NCI-H1436 (cell line): ENCODE measurements at regions not wholly inside any gene's neighbourhood (a gene's known extent, or its start where the extent isn't known, plus 50 kb on each side); places are given as distances from the start of the nearest gene placed in this dataset.

ENCODE experiments used
- DNase-seq: peaks from one replicate; lab custom pipeline; 2025; lab: John Stamatoyannopoulos, UW

DNA sequence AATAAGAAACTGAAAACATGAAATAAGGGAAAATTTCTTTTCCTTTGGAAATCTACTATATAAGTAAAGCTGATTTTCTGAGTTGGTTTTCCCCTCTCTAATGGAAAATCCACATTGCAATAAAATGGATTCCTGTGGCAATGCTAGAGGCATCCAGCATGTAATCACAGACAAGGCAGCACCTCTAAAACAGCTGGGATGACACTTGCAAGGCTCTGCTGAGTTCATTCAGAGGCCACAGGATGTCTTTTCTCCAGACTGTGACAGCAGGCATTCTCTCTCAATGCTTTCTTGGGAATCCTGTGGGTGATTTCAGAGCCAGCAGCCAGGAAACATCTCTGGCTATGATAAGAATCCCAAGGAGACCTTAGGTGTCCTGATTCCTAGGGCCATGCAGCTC, 201.3 kb upstream of the BLID start:
- DNase-seq: no peak

DNA sequence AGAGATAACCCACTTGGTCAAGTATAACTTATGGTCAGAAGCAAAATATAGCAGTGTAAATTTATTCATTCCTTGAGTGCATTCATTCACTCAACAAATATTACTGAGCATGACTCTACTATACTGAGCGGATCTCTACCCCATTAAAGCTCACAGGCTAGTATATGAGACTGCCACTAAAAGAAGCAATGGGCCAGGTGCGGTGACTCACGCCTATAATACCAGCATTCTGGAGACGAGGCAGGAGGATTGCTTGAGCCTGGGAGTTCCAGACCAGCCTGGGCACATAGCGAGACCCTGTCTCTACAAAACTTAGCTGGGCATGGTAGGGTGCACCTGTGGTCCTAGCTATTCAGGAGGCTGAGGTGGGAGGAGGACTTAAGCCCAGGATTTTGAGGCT, 197.6 kb upstream of the BLID start:
- DNase-seq: no peak

DNA sequence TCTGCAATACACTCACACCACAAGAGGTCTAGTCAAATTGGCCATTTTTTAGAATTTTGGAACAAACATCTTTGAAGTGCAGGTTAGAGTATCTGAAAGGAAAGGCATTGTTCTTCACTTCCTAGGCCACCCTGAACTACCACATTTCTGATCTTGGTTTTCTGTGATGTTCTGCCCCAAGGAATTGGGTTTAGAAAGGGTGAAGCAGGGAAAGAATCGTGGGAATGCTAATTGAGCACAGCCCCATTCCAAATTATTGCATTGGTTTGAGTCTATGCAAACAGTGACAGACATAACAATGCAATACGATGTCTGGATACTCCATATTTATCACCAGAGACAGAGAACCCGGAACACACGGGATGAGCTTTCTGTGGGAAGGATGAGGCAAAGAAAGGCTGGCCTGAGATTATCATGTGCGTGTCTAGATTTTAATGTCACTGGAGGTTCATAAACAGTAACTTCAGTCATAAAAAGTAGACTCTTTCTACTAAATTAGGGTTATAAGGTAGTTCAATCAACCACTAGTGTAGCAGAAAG, 195.3 kb upstream of the BLID start:
- no peak for DNase-seq

DNA sequence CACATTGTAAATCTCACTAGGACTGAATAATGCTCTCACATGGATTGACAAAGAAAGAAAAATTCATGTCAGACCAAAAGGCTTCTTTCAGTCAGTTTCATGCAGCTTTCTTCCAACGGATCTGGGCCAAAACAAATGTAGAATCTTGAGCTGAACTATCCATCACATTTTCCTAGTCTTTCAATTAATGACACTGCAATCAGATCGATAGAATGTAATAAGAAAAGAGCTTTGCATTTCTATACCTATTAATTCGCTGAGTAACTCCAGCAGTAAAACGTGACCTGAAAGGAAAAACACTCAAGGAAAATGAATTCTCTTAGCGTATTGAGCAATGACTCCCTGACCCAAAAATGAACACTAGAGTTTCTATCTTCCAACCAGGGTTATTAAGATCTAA, 194.8 kb upstream of the BLID start:
- DNase-seq: no peak

DNA sequence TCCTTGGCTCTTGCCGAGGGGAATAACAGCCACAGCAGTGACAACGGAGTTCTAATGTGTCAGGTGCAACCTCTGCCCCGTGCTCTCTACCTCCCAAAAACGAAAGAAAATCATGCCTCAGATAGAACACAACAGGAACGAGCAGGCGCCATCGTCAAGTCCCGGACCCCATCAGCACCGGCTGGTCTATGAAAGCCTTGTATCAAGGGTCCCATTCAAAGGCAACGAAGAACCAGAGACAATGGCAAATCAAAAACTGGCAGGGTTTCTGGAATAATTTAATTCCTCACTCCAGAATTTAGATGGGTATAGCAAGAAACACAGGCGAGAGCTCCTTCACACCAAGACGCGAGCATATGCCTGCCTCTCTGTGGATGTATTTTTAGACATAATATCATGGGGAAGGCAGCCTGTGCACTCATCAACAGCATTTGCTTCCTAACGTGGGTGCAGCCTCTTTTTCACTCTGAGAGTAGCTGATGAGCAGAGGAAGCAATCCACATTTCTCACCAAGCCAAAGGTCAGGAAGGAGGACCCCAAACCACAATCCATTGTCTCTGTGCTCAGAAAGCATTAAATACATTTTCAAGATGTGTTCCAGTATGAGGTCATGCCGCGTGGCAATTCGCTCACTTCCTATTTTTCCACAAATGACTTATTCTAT, 193.4 kb upstream of the BLID start:
- DNase-seq: no peak

DNA sequence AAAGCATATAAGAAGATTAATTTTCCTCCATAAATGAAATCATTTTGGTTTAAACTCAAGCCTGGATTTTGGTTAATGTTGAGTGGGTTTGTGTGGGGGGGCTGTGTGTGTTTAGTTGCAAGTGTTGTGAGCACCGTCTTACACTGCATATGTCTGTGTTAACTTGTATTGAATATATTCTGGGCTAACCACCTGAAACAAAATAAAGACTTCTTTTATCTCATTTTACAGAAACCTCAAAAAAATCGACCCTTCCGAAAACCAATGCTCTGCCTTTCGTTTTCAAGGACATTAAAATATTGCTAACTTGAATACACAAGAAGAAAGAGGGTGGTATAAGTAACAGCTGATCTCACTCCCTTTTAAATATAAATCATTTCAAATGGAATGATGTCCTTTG, 192.2 kb upstream of the BLID start:
- no peak for DNase-seq

DNA sequence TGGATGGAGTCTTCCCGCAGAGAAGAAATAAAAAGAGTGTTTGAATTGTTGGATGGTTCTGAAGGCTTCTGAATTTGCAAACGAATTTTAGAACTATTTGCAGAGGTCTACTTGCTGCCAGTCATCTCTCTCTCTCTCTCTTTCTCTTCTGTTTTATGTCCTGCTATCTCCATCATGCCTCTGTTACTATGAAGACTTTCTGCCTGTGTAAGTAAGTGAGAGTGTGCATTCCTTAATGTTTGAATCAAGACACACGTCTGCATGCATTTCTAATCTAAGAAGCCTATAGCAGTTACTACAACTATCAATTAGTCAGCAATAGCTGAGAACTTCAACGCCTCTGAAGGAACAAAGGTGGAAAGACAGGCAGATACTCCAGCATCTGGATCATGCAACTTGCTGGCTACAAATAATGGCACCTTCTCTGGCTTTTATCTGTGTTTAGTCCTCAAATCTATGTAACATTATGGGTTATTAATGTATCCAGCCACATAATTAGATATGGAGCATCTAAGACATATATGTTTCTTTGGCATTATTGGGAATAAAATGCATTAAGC, 191.5 kb upstream of the BLID start:
- DNase-seq: no peak

DNA sequence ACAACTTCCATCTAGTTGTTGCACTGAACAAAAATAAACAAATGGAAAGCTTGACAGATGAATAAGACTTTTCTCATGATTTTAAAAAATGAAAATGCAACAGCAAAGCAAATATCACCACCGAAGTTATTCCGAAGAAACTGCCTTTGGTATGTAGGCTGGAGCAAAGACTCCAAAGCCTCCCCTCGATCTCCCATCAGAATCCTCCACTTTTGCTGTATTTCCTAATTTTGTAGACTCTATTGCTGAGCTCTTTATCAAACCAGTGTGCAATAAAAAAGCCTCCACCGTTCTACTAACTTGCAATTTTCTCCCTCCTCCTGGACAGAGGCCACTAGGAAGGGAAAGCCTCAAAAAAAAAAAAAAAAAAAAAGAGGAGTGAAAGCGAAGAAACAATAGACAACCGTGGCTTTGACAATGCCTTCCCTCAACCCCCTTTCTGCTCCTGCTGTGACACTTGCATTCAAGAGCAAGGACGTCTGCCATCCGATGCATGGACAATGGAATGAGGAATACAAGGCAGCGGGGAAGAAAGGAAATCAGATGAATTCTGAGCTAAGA, 190.9 kb upstream of the BLID start:
- DNase-seq: no peak

DNA sequence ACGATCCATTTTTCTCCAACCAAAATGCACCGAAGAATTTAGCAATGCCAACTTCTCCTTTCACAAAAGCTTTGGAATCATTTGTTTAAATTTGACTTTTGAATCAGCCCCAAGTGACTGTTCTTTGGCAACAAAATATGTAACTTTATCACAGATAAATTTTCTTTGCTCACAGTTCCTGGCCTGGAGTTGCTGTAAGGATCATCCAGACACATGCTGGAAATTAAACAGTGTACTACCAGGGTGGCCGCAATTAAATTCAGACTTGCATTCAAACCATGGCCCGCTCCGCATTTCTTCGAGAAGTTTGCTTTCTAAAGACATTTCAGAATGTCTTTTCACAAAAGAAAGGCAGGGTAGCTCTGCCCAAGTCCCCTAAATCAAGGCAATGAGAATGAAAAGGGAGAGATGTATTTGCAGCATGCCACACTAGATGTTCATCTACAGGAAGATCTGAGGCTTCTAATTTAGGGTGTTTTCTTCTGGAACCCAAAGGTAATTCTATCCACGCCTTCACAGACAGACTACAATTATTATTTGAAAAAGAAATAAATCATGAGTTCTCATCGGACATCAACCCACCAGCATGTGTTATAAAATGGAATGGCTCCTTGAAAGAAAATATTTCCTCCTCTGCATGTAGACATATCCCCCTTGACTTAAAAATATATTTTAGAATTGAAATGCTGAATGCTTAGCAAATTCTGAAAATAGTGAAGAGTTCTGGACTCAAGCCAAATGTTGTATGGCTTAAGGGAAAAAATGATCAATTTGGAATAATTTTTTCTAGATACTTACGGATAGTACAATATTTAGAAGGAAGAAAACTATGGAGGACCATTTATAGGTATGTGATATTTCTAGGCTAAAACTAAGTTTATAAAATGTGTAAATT, 189.7 kb upstream of the BLID start:
- no peak for DNase-seq

DNA sequence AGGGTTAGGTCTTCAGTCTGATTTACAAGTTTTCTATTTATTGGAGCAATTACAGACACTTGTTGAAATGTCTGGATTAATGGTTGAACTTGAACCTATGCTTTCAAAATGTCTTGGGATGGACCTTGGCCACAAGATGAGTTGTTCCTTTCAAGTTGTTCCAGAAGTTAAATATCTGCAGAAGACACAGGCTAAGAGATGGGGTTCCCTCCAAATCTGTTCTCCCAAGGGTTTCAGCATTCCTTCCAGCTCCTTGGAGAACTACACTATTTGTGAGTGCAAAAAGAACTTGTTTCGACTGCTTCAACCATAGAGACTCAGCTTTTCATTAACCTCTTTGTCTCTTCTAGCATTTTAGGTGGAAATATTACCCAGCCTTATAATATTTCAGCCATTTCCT, 189.0 kb upstream of the BLID start:
- DNase-seq: no peak

DNA sequence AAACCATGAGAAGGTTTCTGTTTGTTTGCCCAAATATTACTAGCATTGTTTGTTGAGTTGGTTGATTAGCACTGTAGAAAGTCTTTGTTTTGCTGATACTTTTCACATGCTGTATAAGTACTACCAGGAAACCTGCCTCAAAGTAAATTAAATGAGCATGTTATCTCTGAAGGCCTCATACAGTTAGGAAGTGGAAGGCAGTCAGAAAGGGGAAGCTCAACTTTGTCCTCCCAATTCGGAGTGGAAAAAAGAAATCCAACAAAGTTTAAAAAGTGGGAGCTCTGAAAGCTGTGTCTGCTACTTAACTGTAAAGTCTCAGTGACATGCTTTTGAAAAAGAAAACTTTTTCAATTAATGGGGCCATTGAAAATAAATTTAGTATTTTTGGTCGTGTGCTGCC, 188.3 kb upstream of the BLID start:
- no peak for DNase-seq

DNA sequence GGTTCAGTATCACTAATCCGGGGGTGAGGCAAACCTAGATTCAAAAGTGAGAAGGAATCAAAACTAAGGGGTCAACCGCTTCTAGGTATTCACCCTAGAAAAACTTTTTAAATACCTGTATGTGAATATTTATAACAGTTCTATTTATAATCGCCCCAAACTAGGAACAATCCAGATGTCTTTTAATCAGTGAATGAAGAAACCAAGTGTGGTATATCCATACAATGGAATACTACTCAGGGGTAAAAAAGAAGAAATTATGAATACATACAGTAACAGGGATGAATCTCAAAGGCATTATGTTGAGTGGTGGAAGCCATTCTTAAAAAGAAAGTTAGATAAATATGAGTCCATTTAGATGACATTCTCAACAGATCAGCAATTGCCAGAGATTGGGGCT, 178.0 kb upstream of the BLID start:
- no peak for DNase-seq

DNA sequence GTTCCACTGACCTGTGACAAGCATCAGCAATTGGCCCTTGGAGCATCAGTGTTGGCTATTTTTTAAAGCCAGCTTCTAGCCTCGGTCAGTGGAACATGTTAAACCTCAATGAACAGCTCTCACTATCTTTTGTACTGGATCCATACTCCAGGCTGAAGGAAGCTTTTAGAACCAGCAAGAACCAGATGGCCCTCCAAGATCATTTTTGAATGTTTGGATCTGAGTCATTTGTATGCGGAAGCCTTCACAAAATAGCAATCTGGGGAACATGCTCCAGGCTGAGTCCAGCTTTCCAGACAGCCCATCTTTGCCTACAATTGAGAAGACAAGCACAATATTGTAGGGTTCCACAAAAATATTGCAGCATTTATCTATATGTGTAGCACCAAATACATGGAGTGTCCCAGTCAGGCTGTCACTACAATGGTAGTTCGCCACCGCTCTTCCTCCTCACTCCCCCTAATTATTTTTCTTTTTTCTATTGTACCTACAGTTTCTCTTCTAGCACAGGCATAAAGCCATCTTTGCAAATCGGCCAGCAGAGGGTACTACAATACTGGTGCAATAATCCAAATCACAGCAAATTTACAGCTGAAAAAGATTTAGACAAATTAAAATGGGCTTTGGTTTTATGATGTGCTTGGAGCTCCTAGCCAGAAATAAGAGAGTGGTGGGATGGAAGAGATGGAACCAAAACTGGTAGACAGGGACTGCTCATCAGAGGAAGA, 177.4 kb upstream of the BLID start:
- no peak for DNase-seq

DNA sequence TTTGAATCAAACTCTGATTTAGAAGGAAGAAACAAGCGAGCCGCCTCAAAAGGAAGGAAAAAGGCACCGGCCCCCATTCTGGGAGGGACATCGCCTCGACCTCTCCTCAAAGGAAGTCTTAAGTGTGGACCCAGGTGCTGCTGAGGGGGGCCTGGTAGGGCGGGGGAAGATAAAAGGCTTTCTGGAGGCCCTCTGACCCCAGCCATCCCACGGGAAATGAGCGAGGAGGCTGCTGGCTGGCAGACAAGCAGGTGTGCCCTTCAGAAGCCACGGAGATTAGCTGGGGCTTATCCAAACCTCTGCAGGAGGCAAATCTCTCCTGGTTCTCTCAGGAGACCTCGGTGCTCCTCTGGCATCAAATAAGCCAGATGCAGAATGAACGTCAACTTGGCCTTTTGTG, 171.4 kb upstream of the BLID start:
- no peak for DNase-seq

DNA sequence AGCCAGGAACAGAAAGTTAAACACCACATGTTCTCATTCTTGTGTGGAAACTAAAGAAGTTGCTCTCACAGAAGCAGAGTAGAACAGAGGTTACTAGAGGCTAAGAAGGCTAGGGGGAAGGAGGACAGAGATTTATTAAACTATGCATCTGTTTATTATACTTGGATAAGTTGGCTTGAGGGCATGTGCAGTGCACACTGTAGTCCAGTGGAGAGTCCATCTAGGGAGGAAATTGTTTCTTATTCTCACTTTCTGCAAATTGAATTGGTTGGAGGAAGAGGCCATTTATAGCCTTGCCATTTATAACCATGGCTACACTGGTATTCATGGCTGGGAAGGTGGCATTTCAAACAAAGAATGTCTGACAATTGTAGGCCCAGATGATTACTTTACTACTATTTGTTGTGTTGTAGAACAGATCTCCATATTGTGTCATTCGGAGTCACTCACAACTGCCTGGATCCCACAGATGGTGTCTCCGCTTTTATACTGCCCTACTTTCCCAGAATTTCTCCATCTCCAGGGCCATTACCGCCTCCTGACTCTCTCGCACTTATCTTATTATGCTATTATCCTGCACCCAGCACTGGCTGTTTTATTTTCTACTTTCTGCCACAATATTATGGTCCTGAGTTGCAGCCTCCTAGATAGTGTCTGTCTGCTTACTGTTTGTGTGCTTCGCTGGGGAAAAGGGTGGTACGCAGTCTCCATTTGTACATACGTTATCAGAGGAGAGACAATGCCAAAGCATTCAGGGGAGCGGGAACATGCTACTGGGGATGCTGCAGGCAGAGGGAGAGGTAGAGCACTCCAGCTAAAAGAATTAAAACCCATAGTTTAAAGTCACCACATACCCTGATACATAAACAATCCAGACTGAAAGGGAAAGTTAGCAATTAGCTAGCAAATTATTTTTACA, 169.3 kb upstream of the BLID start:
- no peak for DNase-seq

DNA sequence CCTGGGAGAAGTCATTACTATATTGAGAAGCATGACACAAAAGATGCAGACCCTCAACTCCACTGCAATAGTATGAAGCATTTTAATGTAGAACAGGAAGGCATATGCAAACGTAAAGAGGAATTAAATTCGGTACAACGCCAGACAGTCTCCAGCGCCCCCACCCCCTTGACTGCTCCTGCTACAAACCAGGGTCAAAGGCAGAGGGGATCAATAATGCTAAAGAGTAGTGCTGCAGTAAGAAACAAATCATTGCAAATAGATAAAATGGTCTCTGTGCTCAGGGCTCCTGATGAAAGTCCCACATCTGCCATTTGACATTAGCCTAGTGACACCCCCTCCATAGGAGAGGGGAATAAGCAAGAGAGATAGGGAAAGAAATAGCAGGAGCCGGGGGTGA, 164.9 kb upstream of the BLID start:
- no peak for DNase-seq

DNA sequence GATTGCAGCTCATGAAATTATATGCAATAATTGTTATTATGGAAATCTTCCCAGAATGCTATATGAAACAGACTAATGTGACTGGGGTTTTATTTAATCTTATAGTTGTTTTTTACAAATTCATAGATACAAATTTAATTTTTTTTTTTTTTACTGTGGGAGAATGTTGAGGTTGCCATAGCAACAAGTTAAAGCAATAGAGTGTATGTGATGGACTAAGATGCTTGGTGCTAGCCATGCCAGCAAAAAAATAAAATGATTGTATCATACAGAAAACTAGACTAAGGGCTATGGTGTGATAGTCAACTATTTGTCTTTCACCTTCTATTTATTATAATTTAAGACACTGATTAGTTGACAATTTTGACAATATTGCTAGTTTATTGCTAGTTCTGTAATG, 163.2 kb upstream of the BLID start:
- DNase-seq: no peak

DNA sequence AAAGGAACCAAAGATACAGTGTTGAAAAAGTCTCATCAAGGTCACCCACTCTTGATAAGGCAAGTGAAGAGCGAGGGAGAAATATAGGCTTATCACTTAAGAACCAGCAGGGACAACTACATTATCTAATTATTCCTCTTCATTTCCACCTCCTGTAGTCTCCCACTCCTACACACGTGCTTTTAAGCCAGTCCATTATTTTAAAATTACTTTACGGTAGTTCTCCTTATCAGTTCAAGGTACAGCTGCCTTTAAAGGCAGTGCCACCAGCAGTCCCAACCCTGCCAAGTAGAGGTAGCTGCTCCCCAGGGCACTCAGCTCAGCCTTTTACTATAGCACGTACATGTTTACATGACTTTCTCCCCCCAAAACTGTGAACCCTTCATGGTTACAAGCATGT, 161.5 kb upstream of the BLID start:
- no peak for DNase-seq

DNA sequence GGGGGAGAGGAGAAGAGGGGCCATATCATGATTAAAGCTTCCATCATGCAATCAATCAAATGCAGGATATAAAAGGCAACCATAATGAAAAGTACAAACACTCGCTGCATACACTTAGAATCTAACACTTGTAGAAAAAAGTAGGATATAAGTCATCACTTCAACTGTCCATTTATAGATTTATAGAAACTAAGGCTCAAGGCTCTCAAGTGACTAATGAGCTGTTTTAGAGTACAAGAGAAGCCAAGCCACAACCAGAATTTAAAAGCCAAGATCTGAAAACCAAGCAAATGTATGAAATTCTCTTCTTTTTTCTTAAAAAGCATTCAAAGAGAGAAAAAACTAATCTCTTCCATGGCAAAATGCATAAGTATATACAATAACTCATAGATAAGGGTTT, 160.2 kb upstream of the BLID start:
- DNase-seq: no peak

DNA sequence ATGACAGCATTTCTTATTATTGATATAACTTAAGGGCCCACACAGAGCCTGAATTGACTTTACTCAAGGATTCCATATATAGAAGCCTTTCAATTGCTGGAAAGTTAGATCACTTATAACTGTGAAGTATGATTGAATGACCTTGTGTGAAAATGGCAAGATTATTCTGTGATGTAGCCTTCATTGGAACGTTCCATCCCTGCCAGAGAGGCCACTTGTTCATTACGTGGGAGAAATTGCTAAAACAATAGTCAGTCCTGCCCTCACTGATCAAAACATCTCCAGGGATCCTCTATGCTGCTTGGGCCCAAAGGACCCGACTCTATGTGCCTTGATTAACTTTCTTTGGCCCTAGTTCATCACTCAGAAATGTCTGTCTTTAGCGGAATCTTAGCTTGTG, 159.5 kb upstream of the BLID start:
- DNase-seq: no peak
